ENCODE measurements at regions not wholly inside any gene's neighbourhood (a gene's known extent, or its start where the extent isn't known, plus 50 kb on each side); places are given as distances from the start of the nearest gene placed in this dataset.

DNA sequence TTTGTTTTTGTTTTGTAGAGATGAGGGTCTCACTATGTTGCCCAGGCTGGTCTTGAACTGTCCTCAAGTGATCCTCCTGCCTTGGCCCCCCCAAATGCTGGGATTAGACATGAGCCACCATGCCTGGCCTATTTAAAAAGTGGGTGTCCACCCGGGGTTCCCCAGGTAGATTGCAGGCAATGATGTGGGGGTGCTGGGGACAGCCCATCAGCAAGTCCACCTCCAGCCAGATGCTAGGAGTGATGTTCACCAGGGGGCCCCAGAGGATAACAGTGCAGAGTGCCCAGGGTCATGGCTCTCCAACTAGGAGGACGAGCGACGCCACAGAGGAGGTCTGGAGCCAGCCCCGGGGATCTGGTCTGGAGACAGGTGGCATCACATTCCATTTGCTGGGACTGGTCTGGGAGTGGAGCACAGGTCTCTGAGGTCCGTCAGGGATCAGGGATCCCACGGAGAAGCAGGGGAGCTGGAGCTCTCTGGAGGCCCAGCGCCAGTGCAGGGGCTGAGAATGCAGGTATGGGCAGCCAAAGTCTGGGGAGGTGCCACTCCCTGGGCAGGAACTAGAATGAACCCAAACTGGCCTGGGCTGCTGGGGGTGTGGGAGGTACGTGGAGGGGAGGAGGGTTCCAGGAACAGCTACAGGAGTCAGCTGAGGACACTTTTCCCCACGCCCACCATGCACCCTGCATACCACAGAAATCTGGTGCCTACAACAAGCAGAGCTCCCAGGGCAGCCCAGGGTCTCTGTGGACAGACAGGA is 51.2 kb upstream of the PCSK6 start:
- TF ChIP-seq POLR2AphosphoS5 (IDR thresholded peaks at IDR 0.05; ENCODE audit: low read depth, low read length) (no peak), FOXP2 (optimal IDR thresholded peaks at IDR 0.05; ENCODE audit: borderline replicate concordance, extremely low read depth, extremely low read length, insufficient read depth) (no peak), SIN3A (IDR thresholded peaks at IDR 0.05; ENCODE audit: borderline replicate concordance, insufficient read depth, low read length) (no peak)
- TF ChIP-seq, protein P1, sequence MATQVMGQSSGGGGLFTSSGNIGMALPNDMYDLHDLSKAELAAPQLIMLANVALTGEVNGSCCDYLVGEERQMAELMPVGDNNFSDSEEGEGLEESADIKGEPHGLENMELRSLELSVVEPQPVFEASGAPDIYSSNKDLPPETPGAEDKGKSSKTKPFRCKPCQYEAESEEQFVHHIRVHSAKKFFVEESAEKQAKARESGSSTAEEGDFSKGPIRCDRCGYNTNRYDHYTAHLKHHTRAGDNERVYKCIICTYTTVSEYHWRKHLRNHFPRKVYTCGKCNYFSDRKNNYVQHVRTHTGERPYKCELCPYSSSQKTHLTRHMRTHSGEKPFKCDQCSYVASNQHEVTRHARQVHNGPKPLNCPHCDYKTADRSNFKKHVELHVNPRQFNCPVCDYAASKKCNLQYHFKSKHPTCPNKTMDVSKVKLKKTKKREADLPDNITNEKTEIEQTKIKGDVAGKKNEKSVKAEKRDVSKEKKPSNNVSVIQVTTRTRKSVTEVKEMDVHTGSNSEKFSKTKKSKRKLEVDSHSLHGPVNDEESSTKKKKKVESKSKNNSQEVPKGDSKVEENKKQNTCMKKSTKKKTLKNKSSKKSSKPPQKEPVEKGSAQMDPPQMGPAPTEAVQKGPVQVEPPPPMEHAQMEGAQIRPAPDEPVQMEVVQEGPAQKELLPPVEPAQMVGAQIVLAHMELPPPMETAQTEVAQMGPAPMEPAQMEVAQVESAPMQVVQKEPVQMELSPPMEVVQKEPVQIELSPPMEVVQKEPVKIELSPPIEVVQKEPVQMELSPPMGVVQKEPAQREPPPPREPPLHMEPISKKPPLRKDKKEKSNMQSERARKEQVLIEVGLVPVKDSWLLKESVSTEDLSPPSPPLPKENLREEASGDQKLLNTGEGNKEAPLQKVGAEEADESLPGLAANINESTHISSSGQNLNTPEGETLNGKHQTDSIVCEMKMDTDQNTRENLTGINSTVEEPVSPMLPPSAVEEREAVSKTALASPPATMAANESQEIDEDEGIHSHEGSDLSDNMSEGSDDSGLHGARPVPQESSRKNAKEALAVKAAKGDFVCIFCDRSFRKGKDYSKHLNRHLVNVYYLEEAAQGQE (IDR thresholded peaks at IDR 0.05; ENCODE audit: insufficient read depth in 1 of 2, low read depth in 2 of 2, low read length in 2 of 2): no peak

Data from PFSK-1 (cell line).